K562 (cell line): ENCODE measurements at regions not wholly inside any gene's neighbourhood (a gene's known extent, or its start where the extent isn't known, plus 50 kb on each side); places are given as distances from the start of the nearest gene placed in this dataset.

Source experiments
- ATAC-seq: fragments of 200-7000 bp; cut with Tn5 transposase; 3 replicates; pipeline ENCODE4 v1.9.1; 2020; ENCODE audit warnings: moderate library complexity
- BruUV-seq: library from RNA; stranded (reverse); fragments of 400-500 nt; replicated peaks from 2 replicates; lab custom pipeline; 2021; lab: Mats Ljungman, UMichigan
- CTCF ChIA-PET: fragments of 300-600 bp; formaldehyde crosslinking; extraction: SDS; loops from one replicate; lab custom pipeline; 2021; ENCODE audit warnings: low intra/inter-chr PET ratio; lab: Yijun Ruan, JAX
- POLR2A ChIA-PET: fragments of 300-600, 350-650 bp; sonication (Branson Sonifier 250); formaldehyde crosslinking; extraction: SDS; loops from one replicate; lab custom pipeline; 2021; ENCODE audit warnings: antibody characterized with exemption, inconsistent platforms; lab: Yijun Ruan, JAX
- DNase-seq, 4 experiments: peaks; one replicate each; pipeline versions ENCODE4 v3.0.0 to v3.0.0-alpha.2; 2011 to 2018; ENCODE audit warnings: low spot score in 3 of 4, mixed read lengths in 3 of 4; ENCODE audit errors: extremely low read depth in 1 of 4
- FAIRE-seq: peaks from 2 replicates; lab custom pipeline; 2011; peaks lifted over from hg19 to GRCh38; lab: Jason Lieb, UNC
- H2AFZ ChIP-seq: 2 replicates; pipeline ENCODE4 v1.6.0; 2011; ENCODE audit warnings: low read depth, low read length, control low read depth, inconsistent platforms
- H3K27ac ChIP-seq: fragments of 200-600 bp; 3 replicates; pipeline ENCODE4 v1.8.0; 2011; ENCODE audit warnings: low read depth, mild to moderate bottlenecking, control low read depth, inconsistent platforms, low read length, moderate library complexity, mixed read lengths; ENCODE audit errors: extremely low read depth
- H3K27me3 ChIP-seq, 2 experiments: fragments of 300-600 bp in 1 of 2; 2 replicates in 1 of 2; 3 replicates in 1 of 2; pipeline versions ENCODE4 v1.6.0 to v1.8.0; 2011; ENCODE audit warnings: inconsistent platforms in 2 of 2, low read length in 2 of 2, mild to moderate bottlenecking in 1 of 2, mixed read lengths in 1 of 2, moderate library complexity in 1 of 2; ENCODE audit not compliant: control insufficient read depth in 2 of 2, insufficient read depth in 2 of 2
- H3K36me3 ChIP-seq: fragments of 300-600 bp; 3 replicates; pipeline ENCODE4 v1.8.0; 2011; ENCODE audit warnings: mild to moderate bottlenecking, low read length, inconsistent platforms; ENCODE audit not compliant: control insufficient read depth, insufficient read depth
- H3K4me1 ChIP-seq, 2 experiments: fragments of 200-600 bp in 1 of 2; replicated peaks in 1 of 2; 2 replicates in 1 of 2; 3 replicates in 1 of 2; pipeline versions ENCODE4 v1.5.1 to v1.8.0; 2011; ENCODE audit warnings: inconsistent platforms in 2 of 2, low read length in 2 of 2, mild to moderate bottlenecking in 1 of 2, mixed read lengths in 1 of 2, moderate library complexity in 1 of 2; ENCODE audit not compliant: control insufficient read depth in 2 of 2, insufficient read depth in 2 of 2
- H3K4me2 ChIP-seq: 2 replicates; pipeline ENCODE4 v1.6.1; 2011; ENCODE audit warnings: low read length, control low read depth, inconsistent platforms, mixed read lengths; ENCODE audit not compliant: insufficient read depth
- H3K4me3 ChIP-seq: fragments of 200-600 bp; sonication (generic), shearing (Covaris generic); 2 replicates; pipeline ENCODE4 v1.5.1; 2016; ENCODE audit warnings: control low read depth, inconsistent platforms
- H3K79me2 ChIP-seq: fragments of 200-600 bp; 3 replicates; pipeline ENCODE4 v1.8.0; 2011; ENCODE audit warnings: low read length, inconsistent platforms; ENCODE audit not compliant: control insufficient read depth, insufficient read depth
- H3K9ac ChIP-seq, 2 experiments: 2 replicates each; pipeline versions ENCODE4 v1.6.0 to v1.6.1; 2011; ENCODE audit warnings: low read depth in 2 of 2, low read length in 2 of 2, control low read depth in 1 of 2, inconsistent platforms in 1 of 2, mild to moderate bottlenecking in 1 of 2, mixed read lengths in 1 of 2; ENCODE audit not compliant: insufficient read depth in 1 of 2
- H3K9me1 ChIP-seq: one replicate; pipeline ENCODE4 v1.6.0; 2011; ENCODE audit warnings: inconsistent platforms, mild to moderate bottlenecking, low read length, moderate library complexity; ENCODE audit not compliant: control insufficient read depth, insufficient read depth
- H3K9me3 ChIP-seq: replicated peaks from 2 replicates; pipeline ENCODE4 v1.5.1; 2011; ENCODE audit warnings: low read depth, low read length, inconsistent platforms; ENCODE audit not compliant: control insufficient read depth, insufficient read depth
- H4K20me1 ChIP-seq: replicated peaks from 2 replicates; pipeline ENCODE4 v1.6.1; 2011; ENCODE audit warnings: low read length, inconsistent platforms, mixed read lengths; ENCODE audit not compliant: control insufficient read depth, insufficient read depth
- ADNP ChIP-seq: fragments of 200-800 bp; sonication (Bioruptor generic); IDR thresholded peaks from 2 replicates; pipeline ENCODE4 v1.6.1; 2016; ENCODE audit warnings: missing genetic modification characterization, missing compliant biosample characterization
- BDP1 ChIP-seq: IDR thresholded peaks from 3 replicates; pipeline ENCODE4 v1.6.1; 2011; ENCODE audit not compliant: insufficient read length, insufficient read depth
- DNMT1 ChIP-seq: fragments of 450-650 bp; IDR thresholded peaks from 2 replicates; pipeline ENCODE4 v1.6.1; 2016; ENCODE audit warnings: antibody characterized with exemption, mild to moderate bottlenecking
- ELF2 ChIP-seq: fragments of 250-450 bp; sonication (Bioruptor Pico); IDR thresholded peaks from 2 replicates; pipeline ENCODE4 v1.5.0; 2021; ENCODE audit warnings: mild to moderate bottlenecking
- LARP7 ChIP-seq: fragments of 450-650 bp; IDR thresholded peaks from 2 replicates; pipeline ENCODE4 v1.6.1; 2016
- NCOA6 ChIP-seq: fragments of 450-650 bp; IDR thresholded peaks from 2 replicates; pipeline ENCODE4 v1.6.1; 2017; ENCODE audit warnings: mild to moderate bottlenecking
- PHF21A ChIP-seq: fragments of 450-650 bp; IDR thresholded peaks from 2 replicates; pipeline ENCODE4 v1.6.1; 2017; ENCODE audit warnings: low read depth, borderline replicate concordance
- YY1 ChIP-seq, 3 experiments: IDR thresholded peaks; 2 replicates each; pipeline ENCODE4 v1.6.1; 2011; ENCODE audit warnings: low read length in 2 of 3, mild to moderate bottlenecking in 2 of 3, moderate library complexity in 2 of 3, borderline replicate concordance in 1 of 3, control low read depth in 1 of 3, low read depth in 1 of 3; ENCODE audit not compliant: insufficient read depth in 3 of 3, insufficient replicate concordance in 2 of 3, control insufficient read depth in 1 of 3, insufficient read length in 1 of 3; ENCODE audit errors: extremely low read depth in 1 of 3
- ZFPM2 ChIP-seq: fragments of 250-450 bp; sonication (Bioruptor Pico); IDR thresholded peaks from 2 replicates; pipeline ENCODE4 v1.5.1; 2022; ENCODE audit warnings: mild to moderate bottlenecking
- ZNF263 ChIP-seq: sonication (generic); formaldehyde crosslinking; IDR thresholded peaks from 2 replicates; pipeline ENCODE4 v1.8.0; 2022; ENCODE audit warnings: mild to moderate bottlenecking, missing genetic modification reagents, borderline replicate concordance
- ZNF707 ChIP-seq: fragments of 250-450 bp; sonication (Bioruptor Pico); conservative IDR thresholded peaks from 2 replicates; pipeline ENCODE4 v1.8.0; 2022; ENCODE audit warnings: inconsistent platforms, mild to moderate bottlenecking, moderate library complexity
- WGBS: fragments of 100-300 bp; shearing (Covaris generic); methylation state at CpG from one replicate; pipeline ENCODE4 v1.1.6; 2016; ENCODE audit warnings: low coverage, mixed read lengths; ENCODE audit not compliant: insufficient coverage; ENCODE audit errors: missing lambda C conversion rate; 5-methylcytosine and 5-hydroxymethylcytosine counted together
- in situ Hi-C: fragments of 300-500 bp; cut with MboI; formaldehyde crosslinking; loops from 4 replicates; pipeline ENCODE4 v1.15.0; 2018; ENCODE audit warnings: inconsistent platforms, mixed read lengths
- intact Hi-C: fragments of 100-400 bp; cut with micrococcal nuclease; formaldehyde crosslinking; loops from 2 replicates; pipeline ENCODE4 v1.14.2; 2022
- TF ChIP-seq, protein P1 (sequence below): fragments of 450-650 bp; formaldehyde crosslinking; conservative IDR thresholded peaks from 2 replicates; pipeline ENCODE4 v1.4.0; 2022; ENCODE audit warnings: mild to moderate bottlenecking, missing genetic modification characterization
- TF ChIP-seq, protein P2 (sequence below): sonication (generic); formaldehyde crosslinking; IDR thresholded peaks from 2 replicates; pipeline ENCODE4 v1.8.0; 2022; ENCODE audit warnings: missing genetic modification reagents, mild to moderate bottlenecking, borderline replicate concordance
- TF ChIP-seq, protein P3 (sequence below): IDR thresholded peaks from 3 replicates; pipeline ENCODE4 v1.6.1; 2011; ENCODE audit warnings: borderline replicate concordance, mild to moderate bottlenecking; ENCODE audit not compliant: insufficient read length, insufficient read depth

GRCh38 chr6:135576055-135576454, 78.5 kb upstream of the AHI1 start:
- H3K36me3 ChIP-seq: no peaks in the 10 kb centered on the region
- CTCF ChIA-PET: no interaction called here
- POLR2A ChIA-PET: no interaction called here
- H3K9me3 ChIP-seq: no peaks in the 10 kb centered on the region
- no peak for DNase-seq
- no peaks in the 10 kb centered on the region for H4K20me1 ChIP-seq
- no peaks in the 10 kb centered on the region for H3K27me3 ChIP-seq
- BruUV-seq: no TSS peak
- no peaks in the 10 kb centered on the region for H3K4me1 ChIP-seq
- no peak overlapping the region for H3K4me3 ChIP-seq
- H3K4me2 ChIP-seq: no peak overlapping the region
- intact Hi-C loops: no loop called here
- TF ChIP-seq BDP1: no peak
- ATAC-seq: no peak
- H3K79me2 ChIP-seq: no peaks in the 10 kb centered on the region
- no peak overlapping the region for H3K9ac ChIP-seq
- 0% methylated on average over 1 of the region's 1 CpG for WGBS
- no peaks in the 10 kb centered on the region for H3K9me1 ChIP-seq
- H2AFZ ChIP-seq: no peak overlapping the region
- in situ Hi-C loops: no loop called here
- H3K27ac ChIP-seq: no peak overlapping the region
- FAIRE-seq: no peak

DNA sequence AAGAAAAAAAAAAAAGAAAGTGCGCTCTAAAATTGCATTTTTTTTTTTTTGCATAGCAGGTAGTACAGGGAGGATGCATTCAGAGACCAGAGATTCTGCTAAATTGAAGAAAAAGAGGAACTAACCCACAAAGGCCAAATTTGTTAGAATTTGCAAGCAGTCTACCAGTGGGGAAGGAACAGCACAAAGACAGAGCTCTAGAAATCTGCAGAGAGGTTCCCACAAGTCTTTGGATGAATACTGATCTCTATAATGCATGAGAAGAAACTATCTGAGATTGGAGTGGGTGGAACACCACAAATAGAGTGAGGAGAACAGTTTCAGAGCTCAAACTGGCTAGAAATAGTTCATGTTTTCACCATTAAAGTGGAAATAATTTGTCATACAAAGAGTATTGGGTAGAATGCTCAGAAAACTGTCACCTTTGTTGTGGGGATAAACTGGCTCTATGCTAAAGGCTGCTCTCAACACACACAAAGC, 79.6 kb upstream of the AHI1 start:
- Histone ChIP-seq H3K9me3 (no peaks in the 10 kb centered on the region), H3K9ac (no peak overlapping the region), H3K4me1 (no peaks in the 10 kb centered on the region), H3K4me2 (no peak overlapping the region), H4K20me1 (no peaks in the 10 kb centered on the region), H3K4me3 (no peak overlapping the region), H3K36me3 (no peaks in the 10 kb centered on the region), H3K27me3 (no peaks in the 10 kb centered on the region), H3K79me2 (no peaks in the 10 kb centered on the region), H3K27ac (no peak overlapping the region), H3K9me1 (no peaks in the 10 kb centered on the region), H2AFZ (no peak overlapping the region)
- DNase-seq: no peak
- no peak for FAIRE-seq
- CTCF ChIA-PET: no interaction called here
- intact Hi-C loops (no loop called here), in situ Hi-C loops (no loop called here)
- no TSS peak for BruUV-seq
- no peak for ATAC-seq
- 0% methylated on average over 1 of the region's 1 CpG for WGBS
- POLR2A ChIA-PET: no interaction called here
- TF ChIP-seq DNMT1 (no peak), ZFPM2 (CRISPR knock-in tag) (no peak), LARP7 (no peak), ELF2 (no peak), ZNF263 (no peak), ADNP (tag) (no peak), YY1 (IDR thresholded peaks at IDR 0.05; ENCODE audit: borderline replicate concordance in 1 of 3, control insufficient read depth in 1 of 3, extremely low read depth in 1 of 3, insufficient read depth in 3 of 3, insufficient read length in 1 of 3, insufficient replicate concordance in 2 of 3, low read depth in 1 of 3, low read length in 2 of 3) (no peak), ZNF707 (CRISPR knock-in tag) (no peak), PHF21A (no peak), NCOA6 (no peak)
- TF ChIP-seq, protein P1, sequence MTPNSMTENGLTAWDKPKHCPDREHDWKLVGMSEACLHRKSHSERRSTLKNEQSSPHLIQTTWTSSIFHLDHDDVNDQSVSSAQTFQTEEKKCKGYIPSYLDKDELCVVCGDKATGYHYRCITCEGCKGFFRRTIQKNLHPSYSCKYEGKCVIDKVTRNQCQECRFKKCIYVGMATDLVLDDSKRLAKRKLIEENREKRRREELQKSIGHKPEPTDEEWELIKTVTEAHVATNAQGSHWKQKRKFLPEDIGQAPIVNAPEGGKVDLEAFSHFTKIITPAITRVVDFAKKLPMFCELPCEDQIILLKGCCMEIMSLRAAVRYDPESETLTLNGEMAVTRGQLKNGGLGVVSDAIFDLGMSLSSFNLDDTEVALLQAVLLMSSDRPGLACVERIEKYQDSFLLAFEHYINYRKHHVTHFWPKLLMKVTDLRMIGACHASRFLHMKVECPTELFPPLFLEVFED (CRISPR knock-in tag): no peak
- TF ChIP-seq, protein P2, sequence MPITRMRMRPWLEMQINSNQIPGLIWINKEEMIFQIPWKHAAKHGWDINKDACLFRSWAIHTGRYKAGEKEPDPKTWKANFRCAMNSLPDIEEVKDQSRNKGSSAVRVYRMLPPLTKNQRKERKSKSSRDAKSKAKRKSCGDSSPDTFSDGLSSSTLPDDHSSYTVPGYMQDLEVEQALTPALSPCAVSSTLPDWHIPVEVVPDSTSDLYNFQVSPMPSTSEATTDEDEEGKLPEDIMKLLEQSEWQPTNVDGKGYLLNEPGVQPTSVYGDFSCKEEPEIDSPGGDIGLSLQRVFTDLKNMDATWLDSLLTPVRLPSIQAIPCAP: no peak
- TF ChIP-seq, protein P3, sequence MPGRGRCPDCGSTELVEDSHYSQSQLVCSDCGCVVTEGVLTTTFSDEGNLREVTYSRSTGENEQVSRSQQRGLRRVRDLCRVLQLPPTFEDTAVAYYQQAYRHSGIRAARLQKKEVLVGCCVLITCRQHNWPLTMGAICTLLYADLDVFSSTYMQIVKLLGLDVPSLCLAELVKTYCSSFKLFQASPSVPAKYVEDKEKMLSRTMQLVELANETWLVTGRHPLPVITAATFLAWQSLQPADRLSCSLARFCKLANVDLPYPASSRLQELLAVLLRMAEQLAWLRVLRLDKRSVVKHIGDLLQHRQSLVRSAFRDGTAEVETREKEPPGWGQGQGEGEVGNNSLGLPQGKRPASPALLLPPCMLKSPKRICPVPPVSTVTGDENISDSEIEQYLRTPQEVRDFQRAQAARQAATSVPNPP: no peak
